AG04450 (cell line): ENCODE measurements at regions not wholly inside any gene's neighbourhood (a gene's known extent, or its start where the extent isn't known, plus 50 kb on each side); places are given as distances from the start of the nearest gene placed in this dataset.

Experiments
- CTCF ChIA-PET: fragments of 300-600, 350-600 bp; formaldehyde crosslinking; extraction: SDS; loops from one replicate; lab custom pipeline; 2022; ENCODE audit warnings: antibody characterized with exemption, inconsistent platforms; lab: Charles Lee
- POLR2A ChIA-PET: fragments of 350-600 bp; formaldehyde crosslinking; extraction: SDS; loops from one replicate; lab custom pipeline; 2021; ENCODE audit warnings: antibody characterized with exemption, inconsistent platforms; lab: Yijun Ruan, JAX
- DNase-seq: peaks from one replicate; pipeline ENCODE4 v3.0.0-alpha.2; 2011; ENCODE audit warnings: low read depth, low spot score
- H3K27ac ChIP-seq: one replicate; pipeline ENCODE4 v1.5.1; 2012; ENCODE audit warnings: low read depth, low read length, control low read depth
- H3K27me3 ChIP-seq: one replicate; pipeline ENCODE4 v1.6.0; 2012; ENCODE audit warnings: low read length; ENCODE audit not compliant: control insufficient read depth, insufficient read depth
- H3K4me3 ChIP-seq: 2 replicates; pipeline ENCODE4 v1.5.1; 2011; ENCODE audit warnings: mild to moderate bottlenecking, low read depth, low read length, control low read depth
- H3K9me3 ChIP-seq: 2 replicates; pipeline ENCODE4 v1.5.1; 2012; ENCODE audit warnings: low read length; ENCODE audit not compliant: control insufficient read depth, insufficient read depth
- CTCF ChIP-seq: IDR thresholded peaks from 2 replicates; pipeline ENCODE4 v1.5.1; 2011; ENCODE audit warnings: low read depth, low read length, control low read depth, inconsistent platforms

- CTCF ChIA-PET = no interaction called here
- POLR2A ChIA-PET = no interaction called here
- H3K4me3 ChIP-seq = no peak overlapping the region
- no peak overlapping the region for H3K27ac ChIP-seq
- DNase-seq = no peak
- H3K27me3 ChIP-seq = no peaks in the 10 kb centered on the region
- no peaks in the 10 kb centered on the region for H3K9me3 ChIP-seq
- TF ChIP-seq CTCF = no peak
Observed at GRCh38 chrX:69395306-69395705, 108.8 kb upstream of the NALF2 start.

- no peak overlapping the region for H3K4me3 ChIP-seq
- no peak for DNase-seq
- POLR2A ChIA-PET = no interaction called here
- H3K27ac ChIP-seq = no peak overlapping the region
- no peaks in the 10 kb centered on the region for H3K9me3 ChIP-seq
- no peak for TF ChIP-seq CTCF
- H3K27me3 ChIP-seq = no peaks in the 10 kb centered on the region
- CTCF ChIA-PET = interaction anchor here (1.3 kb wide), 1 partner anchor 561 kb away, joined by 3 read pairs; no protein-coding TSS in a partner anchor
Observed at GRCh38 chrX:69389101-69389501, 115.0 kb upstream of the NALF2 start.

GRCh38 chrX:69388526-69388925, 115.6 kb upstream of the NALF2 start:
- ChIA-PET POLR2A (no interaction called here), CTCF (interaction anchor here (0.8 to 2.9 kb wide), 3 partner anchors 561 to 615 kb away, joined by 3 to 14 read pairs (median 3); no protein-coding TSS in a partner anchor)
- TF ChIP-seq CTCF = no peak

GRCh38 chrX:69387567-69388487, 116.3 kb upstream of the NALF2 start:
- Histone ChIP-seq H3K9me3 (no peaks in the 10 kb centered on the region), H3K27ac (no peak overlapping the region), H3K27me3 (no peaks in the 10 kb centered on the region), H3K4me3 (no peak overlapping the region)
- DNase-seq = peak; percentile 4
- ChIA-PET POLR2A (interaction anchor here (0.6 kb wide), 1 partner anchor 398 kb away, joined by 3 read pairs; no protein-coding TSS in a partner anchor), CTCF (interaction anchor here (0.6 to 2.9 kb wide), 16 partner anchors 10 to 658 kb away, joined by 3 to 14 read pairs (median 3); no protein-coding TSS in a partner anchor)
- peak; percentile 66 for TF ChIP-seq CTCF

More at GRCh38 chrX:69388526-69388925, 115.6 kb upstream of the NALF2 start:
- Histone ChIP-seq H3K4me3 (no peak overlapping the region), H3K9me3 (no peaks in the 10 kb centered on the region), H3K27ac (no peak overlapping the region), H3K27me3 (no peaks in the 10 kb centered on the region)
- no peak for DNase-seq

- TF ChIP-seq CTCF = no peak
- no peak overlapping the region for H3K27ac ChIP-seq
- CTCF ChIA-PET = interaction anchor here (1.0 to 2.9 kb wide), 5 partner anchors 15 to 657 kb away, joined by 3 to 14 read pairs (median 4); no protein-coding TSS in a partner anchor
- no peaks in the 10 kb centered on the region for H3K9me3 ChIP-seq
- H3K4me3 ChIP-seq = no peak overlapping the region
- H3K27me3 ChIP-seq = no peaks in the 10 kb centered on the region
- POLR2A ChIA-PET = no interaction called here
- DNase-seq = no peak
Observed at GRCh38 chrX:69386681-69387080, 117.4 kb upstream of the NALF2 start.
